ENCODE measurements at regions not wholly inside any gene's neighbourhood (a gene's known extent, or its start where the extent isn't known, plus 50 kb on each side); places are given as distances from the start of the nearest gene placed in this dataset.

DNA sequence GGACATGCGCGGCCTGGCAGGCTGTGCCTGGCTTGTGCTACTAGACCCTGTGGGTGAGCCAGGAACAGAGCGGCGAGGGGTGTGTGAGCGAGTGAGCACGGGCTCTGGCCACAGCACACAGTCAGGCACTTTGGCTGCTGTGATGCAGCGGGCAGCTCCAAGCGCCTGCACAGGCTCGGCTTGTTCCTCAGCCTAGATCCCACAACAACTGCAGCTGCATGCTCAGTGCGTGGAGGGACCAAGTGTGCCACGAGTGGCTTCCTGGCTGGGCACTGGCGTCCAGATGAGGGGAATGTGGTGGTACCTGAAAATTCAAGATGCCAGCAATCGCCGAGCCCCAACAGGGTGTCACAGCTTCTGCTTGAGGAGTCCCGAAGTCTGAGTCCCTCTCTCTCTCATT is 1056.6 kb downstream of the RAPGEF2 start:
- TF ChIP-seq, protein P1, sequence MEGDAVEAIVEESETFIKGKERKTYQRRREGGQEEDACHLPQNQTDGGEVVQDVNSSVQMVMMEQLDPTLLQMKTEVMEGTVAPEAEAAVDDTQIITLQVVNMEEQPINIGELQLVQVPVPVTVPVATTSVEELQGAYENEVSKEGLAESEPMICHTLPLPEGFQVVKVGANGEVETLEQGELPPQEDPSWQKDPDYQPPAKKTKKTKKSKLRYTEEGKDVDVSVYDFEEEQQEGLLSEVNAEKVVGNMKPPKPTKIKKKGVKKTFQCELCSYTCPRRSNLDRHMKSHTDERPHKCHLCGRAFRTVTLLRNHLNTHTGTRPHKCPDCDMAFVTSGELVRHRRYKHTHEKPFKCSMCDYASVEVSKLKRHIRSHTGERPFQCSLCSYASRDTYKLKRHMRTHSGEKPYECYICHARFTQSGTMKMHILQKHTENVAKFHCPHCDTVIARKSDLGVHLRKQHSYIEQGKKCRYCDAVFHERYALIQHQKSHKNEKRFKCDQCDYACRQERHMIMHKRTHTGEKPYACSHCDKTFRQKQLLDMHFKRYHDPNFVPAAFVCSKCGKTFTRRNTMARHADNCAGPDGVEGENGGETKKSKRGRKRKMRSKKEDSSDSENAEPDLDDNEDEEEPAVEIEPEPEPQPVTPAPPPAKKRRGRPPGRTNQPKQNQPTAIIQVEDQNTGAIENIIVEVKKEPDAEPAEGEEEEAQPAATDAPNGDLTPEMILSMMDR (IDR thresholded peaks at IDR 0.05): no peak
- no peaks in the 10 kb centered on the region for H3K36me3 ChIP-seq (ENCODE audit: control insufficient read depth, insufficient read depth, low read length)
- H2AFZ ChIP-seq: no peak overlapping the region
- no peaks in the 10 kb centered on the region for H3K4me1 ChIP-seq
- no peaks in the 10 kb centered on the region for H3K27me3 ChIP-seq (ENCODE audit: control insufficient read depth, insufficient read depth, low read length)
- H3K9me3 ChIP-seq (ENCODE audit: control insufficient read depth, low read length): no peaks in the 10 kb centered on the region
- H3K9ac ChIP-seq: no peak overlapping the region
- H3K4me3 ChIP-seq (ENCODE audit: low read depth, low read length): no peak overlapping the region
- no peaks in the 10 kb centered on the region for H3K79me2 ChIP-seq
- no peak overlapping the region for H3K27ac ChIP-seq
- no peak overlapping the region for H3K4me2 ChIP-seq (ENCODE audit: low read length)

DNA sequence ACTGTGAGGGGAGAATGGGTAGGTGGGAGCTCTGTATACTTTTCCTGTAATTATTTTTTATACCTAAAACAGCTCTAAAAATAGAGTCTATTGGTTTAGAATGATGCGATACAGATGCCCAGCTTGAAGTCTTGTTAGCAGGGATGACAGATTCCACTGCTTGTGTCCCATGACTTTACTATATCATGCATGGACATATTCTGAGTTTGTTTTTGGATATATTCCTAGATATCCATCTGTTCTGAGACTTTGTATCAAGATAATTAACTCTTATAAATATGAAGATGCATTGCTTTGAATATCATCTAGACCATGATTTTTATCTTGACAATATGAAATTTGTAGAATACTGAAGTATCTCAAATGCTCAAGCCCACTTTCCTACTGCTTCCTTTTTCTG is 1058.1 kb downstream of the RAPGEF2 start:
- Histone ChIP-seq H3K9ac (no peak overlapping the region), H3K4me3 (ENCODE audit: low read depth, low read length) (no peak overlapping the region), H3K4me1 (no peaks in the 10 kb centered on the region), H3K79me2 (no peaks in the 10 kb centered on the region), H3K27me3 (ENCODE audit: control insufficient read depth, insufficient read depth, low read length) (no peaks in the 10 kb centered on the region), H2AFZ (no peak overlapping the region), H3K4me2 (ENCODE audit: low read length) (no peak overlapping the region), H3K36me3 (ENCODE audit: control insufficient read depth, insufficient read depth, low read length) (no peaks in the 10 kb centered on the region), H3K9me3 (ENCODE audit: control insufficient read depth, low read length) (no peaks in the 10 kb centered on the region), H3K27ac (no peak overlapping the region)
- TF ChIP-seq, protein P1 (IDR thresholded peaks at IDR 0.05): no peak

DNA sequence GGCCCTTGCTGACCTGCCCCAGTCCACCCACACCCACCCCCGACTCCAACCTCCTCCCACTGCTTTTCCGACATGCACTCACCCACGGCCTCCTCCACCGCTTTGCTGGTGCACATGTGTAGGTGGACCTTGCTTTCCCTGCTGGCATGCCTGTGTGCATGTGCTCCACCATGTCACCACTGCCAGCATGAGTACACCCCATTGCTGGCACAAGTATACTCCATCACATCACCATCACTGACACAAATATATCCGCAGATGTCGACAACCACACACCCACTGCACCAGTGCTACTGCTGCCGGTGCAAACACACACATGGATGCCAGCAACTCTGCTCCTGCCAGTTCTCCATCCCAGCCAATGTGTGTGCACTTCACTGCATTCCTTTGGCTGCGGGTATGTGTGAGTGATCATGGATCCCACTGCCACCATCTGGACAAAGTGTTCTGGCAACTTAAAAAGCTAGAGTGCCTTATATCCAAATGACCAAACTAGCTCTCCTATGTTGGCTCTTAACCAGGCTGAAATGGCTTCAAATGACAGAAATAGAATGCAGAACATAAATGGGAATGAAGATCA is 1072.3 kb downstream of the RAPGEF2 start:
- TF ChIP-seq, protein P1 (IDR thresholded peaks at IDR 0.05): no peak
- Histone ChIP-seq H3K4me2 (ENCODE audit: low read length) (no peak overlapping the region), H3K27ac (no peak overlapping the region), H3K4me1 (no peaks in the 10 kb centered on the region), H3K36me3 (ENCODE audit: control insufficient read depth, insufficient read depth, low read length) (no peaks in the 10 kb centered on the region), H2AFZ (no peak overlapping the region), H3K27me3 (ENCODE audit: control insufficient read depth, insufficient read depth, low read length) (no peaks in the 10 kb centered on the region), H3K9me3 (ENCODE audit: control insufficient read depth, low read length) (no peaks in the 10 kb centered on the region), H3K9ac (no peak overlapping the region), H3K79me2 (no peaks in the 10 kb centered on the region), H3K4me3 (ENCODE audit: low read depth, low read length) (no peak overlapping the region)

DNA sequence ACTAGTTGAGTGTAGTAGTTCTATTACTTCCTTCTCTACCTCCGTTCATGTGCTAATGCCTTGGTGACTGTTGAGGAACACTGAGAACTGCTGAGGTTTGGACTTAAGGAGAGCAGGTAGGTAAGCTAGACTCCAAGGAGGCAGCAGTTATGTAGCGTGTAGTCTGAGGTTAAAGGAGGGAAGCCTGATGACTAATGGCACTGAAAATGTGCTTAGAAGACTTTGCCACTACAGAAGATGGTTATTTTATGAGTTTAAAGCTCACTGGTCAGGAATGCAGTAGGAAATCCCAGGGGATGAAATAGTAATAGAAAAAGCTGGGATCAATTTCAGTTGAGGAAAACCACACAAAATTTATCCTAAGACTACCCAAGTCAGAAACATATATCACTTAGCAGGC is 1077.3 kb downstream of the RAPGEF2 start:
- Histone ChIP-seq H3K9me3 (ENCODE audit: control insufficient read depth, low read length) (no peaks in the 10 kb centered on the region), H3K9ac (no peak overlapping the region), H3K4me1 (no peaks in the 10 kb centered on the region)

DNA sequence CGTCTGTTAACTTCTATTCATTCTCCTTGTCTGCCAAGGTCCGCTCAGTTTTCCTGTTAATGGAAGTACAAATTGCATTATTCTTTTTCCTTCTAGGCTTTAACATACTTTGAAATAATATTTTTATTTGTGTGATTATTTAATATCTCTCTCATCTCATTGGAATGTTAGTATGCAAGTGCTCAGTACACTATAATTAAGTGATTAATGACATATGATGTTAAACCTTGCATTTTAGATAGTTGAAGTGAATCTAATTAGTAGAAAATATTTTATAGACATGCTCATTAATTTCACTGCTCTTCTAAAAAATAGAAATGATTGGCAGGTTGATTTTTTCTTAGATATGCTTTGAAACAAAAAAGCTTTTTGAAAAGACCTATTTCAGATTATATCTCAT is 1079.8 kb downstream of the RAPGEF2 start:
- no peak overlapping the region for H3K4me3 ChIP-seq (ENCODE audit: low read depth, low read length)
- no peak overlapping the region for H3K27ac ChIP-seq
- H3K4me1 ChIP-seq: no peaks in the 10 kb centered on the region
- no peak overlapping the region for H3K9ac ChIP-seq
- no peak overlapping the region for H2AFZ ChIP-seq
- no peaks in the 10 kb centered on the region for H3K79me2 ChIP-seq
- no peaks in the 10 kb centered on the region for H3K36me3 ChIP-seq (ENCODE audit: control insufficient read depth, insufficient read depth, low read length)
- no peaks in the 10 kb centered on the region for H3K27me3 ChIP-seq (ENCODE audit: control insufficient read depth, insufficient read depth, low read length)
- no peaks in the 10 kb centered on the region for H3K9me3 ChIP-seq (ENCODE audit: control insufficient read depth, low read length)
- TF ChIP-seq, protein P1 (IDR thresholded peaks at IDR 0.05): no peak
- no peak overlapping the region for H3K4me2 ChIP-seq (ENCODE audit: low read length)

More for the DNA sequence above, 1077.3 kb downstream of the RAPGEF2 start:
- no peak overlapping the region for H2AFZ ChIP-seq
- H3K27ac ChIP-seq: no peak overlapping the region
- H3K4me2 ChIP-seq (ENCODE audit: low read length): no peak overlapping the region
- no peaks in the 10 kb centered on the region for H3K79me2 ChIP-seq
- TF ChIP-seq, protein P1 (IDR thresholded peaks at IDR 0.05): no peak
- no peaks in the 10 kb centered on the region for H3K36me3 ChIP-seq (ENCODE audit: control insufficient read depth, insufficient read depth, low read length)
- no peaks in the 10 kb centered on the region for H3K27me3 ChIP-seq (ENCODE audit: control insufficient read depth, insufficient read depth, low read length)
- H3K4me3 ChIP-seq (ENCODE audit: low read depth, low read length): no peak overlapping the region

All from parathyroid adenoma (tissue), 2 donors.